ENCODE measurements at regions not wholly inside any gene's neighbourhood (a gene's known extent, or its start where the extent isn't known, plus 50 kb on each side); places are given as distances from the start of the nearest gene placed in this dataset.

GRCh38 chr16:49081554-49081953 lies 200.1 kb downstream of the CBLN1 start:
- TF ChIP-seq CTCF (IDR thresholded peaks at IDR 0.05) (no peak), TCF7L2 (IDR thresholded peaks at IDR 0.05; ENCODE audit: low read depth, low read length) (no peak), REST (IDR thresholded peaks at IDR 0.05; ENCODE audit: insufficient read depth in 1 of 2, low read depth in 2 of 2, low read length in 1 of 2) (no peak), SIN3A (IDR thresholded peaks at IDR 0.05; ENCODE audit: borderline replicate concordance, insufficient read depth, low read depth, low read length) (no peak), POLR2AphosphoS5 (IDR thresholded peaks at IDR 0.05; ENCODE audit: low read depth, low read length) (no peak)

All from Panc1 (cell line).